Cardiac fibroblast (primary cell): ENCODE measurements at regions not wholly inside any gene's neighbourhood (a gene's known extent, or its start where the extent isn't known, plus 50 kb on each side); places are given as distances from the start of the nearest gene placed in this dataset.
"Not testable (repeated sequence)": the region's sequence is repeated elsewhere in the genome, so short reads cannot be mapped to it uniquely, and the experiment has no call there.

Experiments
- DNase-seq, 2 donors: peaks; one replicate each; pipeline versions ENCODE4 v3.0.0 to v3.0.0-alpha.2; 2010; ENCODE audit warnings: low read depth in 2 of 2
- H3K4me3 ChIP-seq, 2 donors: replicated peaks in 1 of 2; 1 replicate in 1 of 2; 2 replicates in 1 of 2; pipeline ENCODE4 v1.5.1; 2011; ENCODE audit warnings: low read depth in 2 of 2, low read length in 2 of 2, mild to moderate bottlenecking in 2 of 2, moderate library complexity in 1 of 2
- CTCF ChIP-seq: IDR thresholded peaks from one replicate; pipeline ENCODE4 v1.5.1; 2011; ENCODE audit warnings: low read depth, mild to moderate bottlenecking, low read length, inconsistent platforms

GRCh38 chr5:159800131-159800840 is 116.0 kb upstream of the ADRA1B start:
- no peak for TF ChIP-seq CTCF
- DNase-seq = no peak
- H3K4me3 ChIP-seq = no peak overlapping the region

DNA sequence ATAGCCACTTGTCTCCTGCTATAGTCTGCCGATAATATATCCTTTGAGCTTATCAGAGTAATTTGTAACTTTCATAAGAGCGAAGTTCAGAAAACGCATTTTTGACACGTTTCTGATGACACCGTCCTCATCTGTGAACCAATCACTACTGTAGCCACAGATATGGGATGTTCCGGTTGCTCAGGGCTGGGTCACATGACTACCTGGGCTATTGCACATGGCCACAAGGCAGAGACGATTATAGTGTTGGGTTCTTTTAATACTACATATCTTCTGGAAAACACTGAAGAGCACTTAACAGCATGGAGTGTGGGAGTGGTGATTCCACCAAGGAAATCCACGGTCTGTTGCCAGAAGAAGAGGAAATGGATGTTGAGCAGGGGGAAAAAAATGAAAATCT is 115.0 kb upstream of the ADRA1B start:
- no peak for DNase-seq
- no peak for TF ChIP-seq CTCF
- H3K4me3 ChIP-seq = no peak overlapping the region

DNA sequence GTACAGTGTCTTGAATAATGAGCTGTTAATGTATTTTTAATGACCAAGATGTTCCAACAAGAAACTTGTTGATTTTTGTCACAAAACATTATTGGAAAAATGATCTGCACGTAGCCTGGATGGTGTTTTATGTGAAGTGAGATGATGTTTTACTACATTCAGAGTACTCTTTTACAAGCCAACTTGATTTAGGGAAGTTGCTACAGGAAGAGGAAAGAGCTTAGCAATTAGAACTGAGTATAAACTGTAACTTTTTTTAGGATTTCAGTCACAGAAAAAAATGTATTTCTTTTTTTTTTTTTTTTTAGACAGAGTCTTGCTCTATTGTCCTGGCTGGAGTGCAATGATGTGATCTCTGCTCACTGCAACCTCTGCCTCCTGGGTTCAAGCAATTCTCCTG is 113.6 kb upstream of the ADRA1B start:
- no peak overlapping the region for H3K4me3 ChIP-seq
- TF ChIP-seq CTCF = no peak
- no peak for DNase-seq

DNA sequence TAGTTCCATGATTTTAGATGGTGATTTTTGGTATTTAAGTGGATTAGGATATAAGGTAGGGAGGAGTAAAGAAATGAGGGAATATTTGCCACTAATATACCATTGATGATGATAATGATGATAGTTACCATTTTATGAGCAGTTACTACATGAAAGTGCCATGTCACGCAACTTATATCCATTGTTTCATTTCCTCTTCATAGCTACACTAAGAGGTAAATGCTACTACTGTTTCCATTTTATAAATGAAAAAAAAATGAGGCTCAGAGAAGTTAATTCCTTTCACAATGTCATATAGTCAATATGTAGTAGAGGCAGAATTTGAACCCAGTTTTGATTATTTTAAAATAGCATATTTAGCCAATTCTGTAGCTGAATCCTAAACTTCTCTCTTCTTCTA is 112.2 kb upstream of the ADRA1B start:
- H3K4me3 ChIP-seq = no peak overlapping the region
- no peak for DNase-seq
- no peak for TF ChIP-seq CTCF

DNA sequence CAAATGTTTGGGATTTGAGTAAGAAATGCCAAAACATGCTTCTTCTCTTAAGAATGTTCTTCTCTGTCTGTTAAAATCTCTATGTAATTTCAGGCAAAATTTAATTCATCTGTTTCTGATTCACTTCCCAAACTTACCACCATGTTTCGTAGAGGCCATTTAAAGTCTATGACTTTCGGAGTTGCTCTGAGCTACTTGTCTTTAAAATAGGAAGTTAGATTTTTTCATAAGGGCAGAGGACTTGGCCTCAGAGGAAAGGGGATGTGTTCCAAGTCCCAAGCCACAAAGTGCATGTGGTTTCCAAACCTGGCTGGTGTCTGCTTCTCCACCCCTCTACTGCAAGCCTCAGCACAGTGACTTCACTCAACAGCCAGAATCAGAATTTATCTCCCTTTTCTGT is 111.3 kb upstream of the ADRA1B start:
- H3K4me3 ChIP-seq = no peak overlapping the region
- DNase-seq = peak; percentile 22 to 36
- no peak for TF ChIP-seq CTCF

DNA sequence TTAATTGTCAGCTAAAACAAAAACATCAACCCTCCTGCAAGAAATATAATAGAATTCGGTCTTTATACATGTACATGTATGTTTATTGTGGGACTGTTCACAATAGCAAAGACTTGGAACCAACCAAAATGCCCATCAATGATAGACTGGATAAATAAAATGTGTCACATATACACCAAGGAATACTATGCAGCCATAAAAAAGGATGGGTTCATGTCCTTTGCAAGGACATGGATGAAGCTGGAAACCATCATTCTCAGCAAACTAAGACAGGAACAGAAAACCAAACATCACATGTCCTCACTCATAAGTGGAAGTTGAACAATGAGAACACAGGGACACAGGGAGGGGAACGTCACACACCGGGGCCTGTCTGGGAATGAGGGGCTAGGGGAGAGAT is 109.1 kb upstream of the ADRA1B start:
- not testable (repeated sequence) for H3K4me3 ChIP-seq, DNase-seq

- no peak for TF ChIP-seq CTCF
- H3K4me3 ChIP-seq = no peak overlapping the region
- no peak for DNase-seq
These were observed 108.7 kb upstream of the ADRA1B start for GRCh38 chr5:159807586-159807985.
